Motor neuron (in vitro differentiated cells): ENCODE measurements at regions not wholly inside any gene's neighbourhood (a gene's known extent, or its start where the extent isn't known, plus 50 kb on each side); places are given as distances from the start of the nearest gene placed in this dataset.
A peak's percentile ranks its signal among the peaks of the same experiment; 100 is the strongest.

Experiments
- ATAC-seq, 8 experiments: fragments of 200-7000 bp; cut with Tn5 transposase; replicated peaks in 6 of 8; 2 replicates each; pipeline ENCODE4 v1.8.0; 2021; ENCODE audit warnings: mild to moderate bottlenecking in 8 of 8, moderate library complexity in 8 of 8
- H3K27ac ChIP-seq, 2 donors: fragments of 250-450 bp; sonication (Bioruptor Pico); 2 replicates each; pipeline ENCODE4 v1.9.0; 2021; ENCODE audit warnings: antibody characterized with exemption in 2 of 2, mild to moderate bottlenecking in 2 of 2, moderate library complexity in 1 of 2
- H3K4me1 ChIP-seq, 2 donors: fragments of 250-450 bp; sonication (Bioruptor Pico); replicated peaks in 1 of 2; 2 replicates each; pipeline ENCODE4 v1.6.1; 2021; ENCODE audit warnings: antibody characterized with exemption in 2 of 2, mild to moderate bottlenecking in 2 of 2, moderate library complexity in 1 of 2
- H3K4me3 ChIP-seq, 5 donors: fragments of 250-450 bp; sonication (Bioruptor Pico); 2 replicates each; pipeline ENCODE4 v1.9.0; 2021; ENCODE audit warnings: antibody characterized with exemption in 5 of 5, mild to moderate bottlenecking in 5 of 5, moderate library complexity in 4 of 5
- WGBS, 10 experiments: fragments of 450-650 bp; shearing (Covaris generic); methylation state at CpG; one replicate each; pipeline ENCODE4 v1.0.0; 2022; 5-methylcytosine and 5-hydroxymethylcytosine counted together
- in situ Hi-C, 9 experiments: fragments of 400-800 bp; cut with MboI; loops; one replicate each; pipeline ENCODE4 v1.15.0; 2021; ENCODE audit warnings: low sequenced_read_pairs in 9 of 9, low pct_unique_long_range_greater_than_20kb in 2 of 9; ENCODE audit not compliant: unreplicated experiment in 9 of 9

DNA sequence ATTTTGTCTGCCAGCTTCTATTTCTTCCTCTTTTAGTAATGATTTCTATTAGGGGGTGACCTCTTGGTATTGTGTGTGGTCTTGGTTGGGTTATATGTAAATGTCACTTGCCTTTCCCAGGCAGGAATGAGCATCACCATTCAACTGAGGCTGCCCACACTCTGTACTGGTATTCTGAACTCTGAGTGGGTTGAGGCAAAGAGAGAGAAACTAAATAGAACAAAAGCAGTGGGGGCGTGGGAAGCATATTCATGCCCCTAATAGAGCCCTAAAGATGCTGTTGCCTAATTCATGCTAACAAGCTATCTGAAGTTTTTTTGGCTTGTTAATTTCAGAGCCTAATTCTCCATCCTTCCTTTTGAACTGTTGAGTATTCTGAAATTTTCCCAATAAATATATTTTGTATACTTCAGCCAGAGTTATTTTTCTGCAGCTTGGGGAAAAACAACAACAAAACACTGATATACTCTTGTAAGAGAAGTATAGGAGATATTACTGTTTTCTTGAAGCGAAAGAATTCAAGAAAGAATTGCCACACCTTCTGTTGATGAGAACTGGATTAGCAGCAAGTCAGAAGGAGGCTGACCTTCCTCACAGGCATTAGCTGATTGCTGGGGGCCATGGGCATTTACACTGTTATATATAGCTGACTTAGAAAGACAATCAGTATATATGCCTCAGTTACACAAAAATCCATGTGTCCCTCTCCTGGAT lies 315.8 kb upstream of the KLF12 start:
- Histone ChIP-seq H3K4me3 (no peak overlapping the region), H3K4me1 (no peaks in the 10 kb centered on the region), H3K27ac (no peak overlapping the region)
- in situ Hi-C loops = no loop called here
- WGBS, 10 experiments = 40 to 100% (median 70%) methylated on average over 1 to 2 of the region's 2 CpGs; no CpG with 5 or more reads in 3 of the 10 experiments
- peak in 2 of 8 experiments; percentile 7 to 12 for ATAC-seq

DNA sequence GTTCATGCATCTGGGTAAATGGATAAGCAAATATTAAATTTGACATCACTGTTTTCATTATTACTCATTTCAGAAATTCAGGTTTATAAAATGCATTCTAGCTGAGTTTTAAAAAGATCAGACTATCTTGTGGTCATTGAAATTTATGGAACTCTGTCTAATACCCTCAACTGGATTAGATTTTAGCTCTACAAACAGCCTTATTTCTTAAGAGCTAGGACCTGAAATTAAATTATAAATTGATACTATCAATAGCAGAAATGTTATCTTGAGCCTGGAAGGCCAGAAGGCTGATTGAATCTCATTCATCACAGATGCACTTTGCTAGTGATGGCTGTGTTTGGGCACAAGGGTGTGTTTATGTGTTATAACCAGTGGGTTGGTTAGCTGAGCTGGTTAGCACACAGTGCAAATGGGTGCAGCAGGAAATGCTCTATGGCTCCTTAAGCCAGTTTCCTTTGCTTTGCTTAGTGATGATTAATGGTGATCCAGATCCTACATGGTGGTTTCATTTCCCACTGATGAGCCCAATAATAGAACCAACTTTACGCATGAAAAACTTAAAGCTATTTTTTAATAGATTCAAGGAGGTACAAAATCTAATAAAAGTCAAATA lies 310.8 kb upstream of the KLF12 start:
- WGBS, 10 experiments = 83 to 100% (median 100%) methylated on average over 1 of the region's 1 CpG; no CpG with 5 or more reads in 1 of the 10 experiments
- Histone ChIP-seq H3K27ac (no peak overlapping the region), H3K4me1 (peaks cover 2 to 3% of the 10 kb centered on the region in 2 donors), H3K4me3 (no peak overlapping the region)
- in situ Hi-C loops = no loop called here
- ATAC-seq = no peak

DNA sequence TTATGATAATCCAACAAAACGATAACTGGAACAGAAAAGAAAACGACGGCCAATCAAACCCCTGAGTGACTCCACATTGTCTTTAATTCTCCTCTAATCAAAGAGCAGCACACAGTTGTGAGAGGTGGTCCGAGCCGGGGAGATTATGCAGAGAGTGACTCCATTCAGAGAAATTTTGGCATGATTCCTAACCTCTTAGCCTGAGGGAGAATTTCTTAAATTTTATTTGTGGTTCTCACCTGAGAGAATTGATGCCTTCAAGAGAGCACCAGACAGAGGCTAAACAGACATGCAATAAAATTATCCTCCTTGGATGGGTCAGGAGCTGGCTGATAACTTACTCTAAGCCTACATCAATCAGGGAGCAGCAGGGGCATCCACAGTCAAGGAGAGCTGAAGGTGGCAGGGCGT lies 310.0 kb upstream of the KLF12 start:
- ATAC-seq = peak in 3 of 8 experiments; percentile 28 to 41 (median 32)
- H3K27ac ChIP-seq = no peak overlapping the region
- peaks cover 2 to 3% of the 10 kb centered on the region in 2 donors for H3K4me1 ChIP-seq
- H3K4me3 ChIP-seq = no peak overlapping the region
- 24 to 100% (median 53%) methylated on average over 1 to 6 of the region's 6 CpGs; no CpG with 5 or more reads in 1 of the 10 experiments for WGBS, 10 experiments
- in situ Hi-C loops = no loop called here

DNA sequence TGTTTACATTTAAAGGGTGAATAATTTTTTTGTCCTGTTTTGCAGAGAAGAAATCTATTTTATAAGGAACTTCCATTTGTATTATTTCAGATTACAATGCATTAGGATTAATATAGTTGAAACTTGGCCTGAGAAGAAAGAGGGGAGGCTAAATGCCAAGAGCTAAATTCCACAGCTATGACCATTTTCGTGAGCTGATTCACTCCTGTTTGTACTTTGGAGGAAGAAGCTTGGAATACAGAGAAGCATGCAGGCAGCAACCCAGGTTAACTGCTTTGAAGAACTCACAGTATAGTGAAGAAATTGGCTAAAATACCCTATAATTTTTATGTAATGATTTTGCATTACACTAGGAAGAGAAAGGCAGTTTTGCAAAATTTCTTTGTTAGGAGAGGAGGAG lies 309.4 kb upstream of the KLF12 start:
- Histone ChIP-seq H3K27ac (no peak overlapping the region), H3K4me3 (no peak overlapping the region), H3K4me1 (peaks cover 2 to 3% of the 10 kb centered on the region in 2 donors)
- peak in 2 of 8 experiments; percentile 65 to 71 for ATAC-seq
- whole genome bisulfite sequencing, 10 experiments = 0 to 86% (median 14%) methylated on average over 1 of the region's 1 CpG; no CpG with 5 or more reads in 3 of the 10 experiments
- in situ Hi-C loops = no loop called here

DNA sequence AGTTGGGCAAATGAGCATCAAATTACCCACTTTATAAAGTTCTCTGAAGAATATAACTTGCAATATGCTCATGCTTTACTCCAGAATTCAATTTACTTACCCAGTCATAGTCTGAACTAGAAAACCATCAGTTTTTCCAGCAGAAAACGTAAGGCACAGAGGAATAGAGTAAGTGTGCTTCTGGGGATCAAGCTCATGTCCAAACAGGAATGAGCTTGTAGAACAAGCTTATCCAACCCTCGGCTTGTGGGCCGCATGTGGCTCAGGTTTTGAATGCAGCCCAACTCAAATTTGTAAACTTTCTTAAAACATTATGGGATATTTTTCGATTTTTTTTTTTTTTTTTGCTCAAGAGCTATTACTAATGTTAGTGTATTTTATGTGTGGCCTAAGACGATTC lies 308.5 kb upstream of the KLF12 start:
- in situ Hi-C loops = no loop called here
- H3K27ac ChIP-seq = no peak overlapping the region
- no peak overlapping the region for H3K4me3 ChIP-seq
- peaks cover 2 to 3% of the 10 kb centered on the region in 2 donors for H3K4me1 ChIP-seq
- ATAC-seq = no peak
- WGBS, 10 experiments = 50 to 100% (median 76%) methylated on average over 1 to 5 of the region's 5 CpGs

DNA sequence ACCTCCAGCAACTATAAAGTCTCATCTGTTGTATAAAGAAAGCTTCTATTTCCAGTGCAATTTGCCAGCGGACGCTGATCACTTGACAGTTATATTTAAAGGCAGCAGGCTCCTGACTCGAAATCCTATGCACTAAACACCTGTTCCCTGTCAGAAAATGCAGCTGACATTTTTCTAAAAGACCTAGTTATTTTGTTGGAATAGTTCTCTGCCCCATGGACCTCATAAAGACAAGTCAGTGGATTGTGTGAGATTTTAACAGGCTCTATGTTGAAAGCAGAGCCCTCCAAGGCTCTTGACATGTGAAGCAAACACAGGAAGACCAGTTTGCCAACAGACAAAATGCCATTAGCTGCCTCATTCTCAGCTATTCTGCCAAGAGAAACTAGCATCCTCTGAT lies 304.7 kb upstream of the KLF12 start:
- ATAC-seq = no peak
- no peak overlapping the region for H3K4me3 ChIP-seq
- 33 to 100% (median 65%) methylated on average over 2 to 3 of the region's 3 CpGs; no CpG with 5 or more reads in 1 of the 10 experiments for WGBS, 10 experiments
- H3K27ac ChIP-seq = no peak overlapping the region
- peaks cover 0 to under 1% of the 10 kb centered on the region in 2 donors for H3K4me1 ChIP-seq
- in situ Hi-C loops = no loop called here

DNA sequence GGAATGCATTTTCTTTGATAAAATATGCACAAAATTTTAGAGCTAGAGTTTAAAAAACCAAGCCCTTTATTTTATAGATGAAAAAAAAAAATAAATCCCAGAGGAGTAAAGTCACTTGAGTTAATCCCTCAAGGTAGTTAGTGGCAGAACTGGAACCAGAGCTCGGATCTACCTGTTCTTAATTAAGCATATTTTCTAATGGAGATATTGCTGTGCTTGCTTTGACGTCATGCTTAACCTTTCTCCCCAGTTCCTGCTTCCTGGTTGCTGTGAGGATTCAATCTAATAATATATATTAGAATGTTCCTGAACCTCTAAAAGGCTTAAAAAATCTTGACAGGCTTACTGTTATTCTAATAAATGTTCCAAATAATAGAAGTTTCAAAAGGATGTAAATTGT lies 300.6 kb upstream of the KLF12 start:
- in situ Hi-C loops = no loop called here
- no peaks in the 10 kb centered on the region for H3K4me1 ChIP-seq
- 43 to 100% (median 86%) methylated on average over 1 to 2 of the region's 2 CpGs; no CpG with 5 or more reads in 2 of the 10 experiments for WGBS, 10 experiments
- H3K4me3 ChIP-seq = no peak overlapping the region
- no peak overlapping the region for H3K27ac ChIP-seq
- ATAC-seq = no peak

DNA sequence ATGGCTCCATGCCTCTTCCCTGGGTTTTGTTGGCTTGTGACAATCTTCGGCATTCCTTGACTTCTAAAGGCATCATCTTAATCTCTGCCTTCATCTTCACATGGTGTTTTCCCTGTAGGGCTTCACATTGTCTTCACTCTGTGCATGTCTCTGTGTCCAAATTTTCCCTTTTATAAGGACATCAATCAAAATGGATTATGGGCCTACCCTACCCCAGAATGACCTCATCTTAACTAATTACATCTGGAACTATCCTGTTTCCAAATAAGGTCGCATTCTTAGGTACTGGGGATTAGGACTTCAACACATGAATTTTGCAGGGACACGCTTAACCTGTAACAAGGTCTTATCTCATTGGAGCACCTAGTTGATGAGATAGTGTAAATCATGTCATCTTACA lies 290.3 kb upstream of the KLF12 start:
- Histone ChIP-seq H3K4me3 (no peak overlapping the region), H3K4me1 (peaks cover 5 to 7% of the 10 kb centered on the region in 2 donors), H3K27ac (no peak overlapping the region)
- ATAC-seq = no peak
- in situ Hi-C loops = no loop called here
- 50 to 100% (median 99%) methylated on average over 1 to 3 of the region's 3 CpGs; no CpG with 5 or more reads in 4 of the 10 experiments for WGBS, 10 experiments

DNA sequence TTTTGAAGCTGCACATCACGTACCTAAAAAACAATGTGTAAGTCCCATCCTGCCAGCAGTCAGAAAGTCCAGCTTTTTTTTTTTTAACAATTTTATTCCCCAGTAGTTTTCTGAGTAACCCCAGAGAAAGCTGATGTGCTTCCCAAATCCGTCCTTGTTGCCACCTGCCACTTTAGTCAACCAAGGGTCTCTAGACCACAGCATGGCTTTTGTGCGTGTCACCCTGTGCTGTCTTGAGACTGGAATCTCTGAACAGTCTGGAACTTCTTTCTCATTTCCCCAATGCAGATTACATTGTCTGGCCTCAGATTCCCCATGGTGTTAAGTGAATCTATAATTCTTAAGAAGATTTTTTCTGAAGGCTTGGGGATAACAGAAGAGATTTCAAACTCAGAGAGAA lies 289.2 kb upstream of the KLF12 start:
- in situ Hi-C loops = no loop called here
- WGBS, 10 experiments = 22 to 100% (median 82%) methylated on average over 2 to 3 of the region's 3 CpGs; no CpG with 5 or more reads in 4 of the 10 experiments
- no peak for ATAC-seq
- no peak overlapping the region for H3K27ac ChIP-seq
- H3K4me3 ChIP-seq = no peak overlapping the region
- H3K4me1 ChIP-seq = peaks cover 7 to 8% of the 10 kb centered on the region in 2 donors

DNA sequence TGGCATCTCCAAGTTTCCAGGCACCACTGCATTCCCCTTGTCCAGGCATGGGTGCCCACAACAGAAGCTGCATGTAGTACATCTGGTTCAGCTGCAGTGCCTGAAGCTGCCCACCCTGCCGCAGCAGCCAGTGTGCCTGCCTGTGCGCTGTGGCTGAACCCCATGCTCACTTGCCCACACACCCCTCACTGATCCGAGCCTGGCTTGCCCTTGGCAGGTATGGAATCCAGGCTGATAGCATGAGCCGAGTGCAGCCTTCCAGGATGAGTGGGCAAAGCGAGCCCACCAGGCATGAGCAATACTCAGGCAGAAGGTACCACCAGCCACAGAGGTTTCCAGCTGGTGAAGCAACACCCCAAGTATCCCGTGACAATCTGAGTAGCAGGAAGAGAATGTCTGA lies 280.3 kb upstream of the KLF12 start:
- H3K4me1 ChIP-seq = peaks cover 0 to 3% of the 10 kb centered on the region in 2 donors
- H3K27ac ChIP-seq = no peak overlapping the region
- in situ Hi-C loops = no loop called here
- 40 to 100% (median 80%) methylated on average over 1 to 2 of the region's 6 CpGs; no CpG with 5 or more reads in 3 of the 10 experiments for WGBS, 10 experiments
- no peak for ATAC-seq
- no peak overlapping the region for H3K4me3 ChIP-seq

DNA sequence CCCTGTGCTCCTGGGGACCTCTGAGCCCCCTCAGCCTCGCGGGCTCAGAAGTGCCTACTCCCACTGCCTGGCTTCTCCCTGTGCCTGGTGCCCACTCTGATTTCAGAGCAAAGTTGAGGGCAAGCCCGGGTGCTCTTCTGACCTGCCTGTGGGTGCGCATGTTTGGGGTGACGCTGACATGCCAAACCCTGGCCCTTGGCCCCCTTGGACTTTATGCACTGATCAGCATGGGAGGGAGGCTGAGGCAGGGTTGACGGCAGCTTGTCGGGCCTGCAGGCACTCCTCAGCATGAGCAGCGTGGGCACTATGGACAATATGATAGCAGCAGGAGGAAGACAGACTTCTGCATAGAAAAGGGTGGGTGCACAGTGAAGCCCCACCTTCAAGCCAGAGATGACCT lies 279.3 kb upstream of the KLF12 start:
- ATAC-seq = no peak
- H3K27ac ChIP-seq = no peak overlapping the region
- H3K4me3 ChIP-seq = no peak overlapping the region
- peaks cover 0 to under 1% of the 10 kb centered on the region in 2 donors for H3K4me1 ChIP-seq
- in situ Hi-C loops = no loop called here
- WGBS, 10 experiments = 60 to 100% (median 97%) methylated on average over 1 to 5 of the region's 8 CpGs; no CpG with 5 or more reads in 4 of the 10 experiments

DNA sequence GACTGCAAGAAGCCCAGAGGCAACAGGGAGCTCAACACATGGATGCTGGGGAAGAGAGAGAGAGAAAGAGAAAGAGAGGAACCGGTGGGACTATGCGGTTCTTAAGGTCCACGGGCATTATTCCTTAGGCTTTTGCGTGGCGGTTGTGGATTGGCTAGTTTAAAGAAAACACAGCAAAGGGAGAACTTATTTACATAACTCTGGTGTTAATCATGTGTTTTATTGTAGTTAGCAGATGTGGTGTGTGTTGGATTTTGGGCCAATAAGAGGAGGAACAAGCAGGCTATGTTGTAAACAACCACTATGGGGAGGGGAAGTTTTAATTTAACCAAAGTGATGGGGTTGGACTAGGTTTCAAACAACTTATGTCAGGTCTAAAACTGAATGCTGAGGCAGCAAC lies 275.3 kb upstream of the KLF12 start:
- ATAC-seq = no peak
- Histone ChIP-seq H3K27ac (no peak overlapping the region), H3K4me1 (no peaks in the 10 kb centered on the region), H3K4me3 (no peak overlapping the region)
- in situ Hi-C loops = no loop called here
- 13 to 100% (median 88%) methylated on average over 2 to 5 of the region's 5 CpGs; no CpG with 5 or more reads in 2 of the 10 experiments for WGBS, 10 experiments

DNA sequence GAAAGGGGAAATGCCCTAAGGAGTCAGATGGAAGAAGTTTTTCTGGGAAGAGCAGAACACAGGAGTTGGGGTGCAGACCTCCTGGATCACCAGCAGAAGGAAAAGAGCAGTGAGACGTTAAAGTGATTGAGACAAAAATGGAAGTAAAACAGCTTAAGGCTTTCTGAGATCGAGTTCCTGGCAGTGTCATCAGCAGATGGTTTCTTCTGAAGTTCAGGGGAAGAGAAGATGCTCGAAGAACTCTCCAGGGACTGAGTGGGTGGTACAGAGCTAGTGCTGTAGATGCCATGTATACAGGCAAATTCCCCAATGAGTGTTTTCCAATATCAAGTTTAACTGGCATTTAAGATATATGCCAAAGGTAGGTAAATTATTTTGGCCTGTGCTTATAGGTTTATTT lies 272.2 kb upstream of the KLF12 start:
- ATAC-seq = peak in 1 of 8 experiments; percentile 37
- H3K27ac ChIP-seq = no peak overlapping the region
- WGBS, 10 experiments = 10 to 93% (median 81%) methylated on average over 1 to 3 of the region's 3 CpGs
- in situ Hi-C loops = no loop called here
- H3K4me1 ChIP-seq = no peaks in the 10 kb centered on the region
- H3K4me3 ChIP-seq = no peak overlapping the region
